OCI-LY7 (cell line): ENCODE measurements at regions not wholly inside any gene's neighbourhood (a gene's known extent, or its start where the extent isn't known, plus 50 kb on each side); places are given as distances from the start of the nearest gene placed in this dataset.

Source experiments
- BruUV-seq: library from RNA; stranded (reverse); fragments of 400-500 nt; replicated peaks from 2 replicates; lab custom pipeline; 2021; lab: Mats Ljungman, UMichigan
- CTCF ChIA-PET: fragments of 300-600 bp; sonication (Branson Sonifier 250); formaldehyde crosslinking; loops from one replicate; lab custom pipeline; 2022; ENCODE audit warnings: antibody characterized with exemption; ENCODE audit not compliant: unreplicated experiment; lab: Charles Lee
- POLR2A ChIA-PET: fragments of 300-600 bp; sonication (Branson Sonifier 250); formaldehyde crosslinking; loops from one replicate; lab custom pipeline; 2022; ENCODE audit warnings: antibody characterized with exemption; lab: Charles Lee
- DNase-seq: peaks from one replicate; pipeline ENCODE4 v3.0.0-alpha.2; 2015; ENCODE audit warnings: low spot score
- H2AFZ ChIP-seq: fragments of 200-600 bp; sonication (generic), shearing (Covaris generic); 2 replicates; pipeline ENCODE4 v1.6.1; 2014; ENCODE audit warnings: mild to moderate bottlenecking, antibody characterized with exemption, low read length, moderate library complexity
- H3K27ac ChIP-seq: fragments of 200-600 bp; sonication (generic); 2 replicates; pipeline ENCODE4 v1.5.1; 2014; ENCODE audit warnings: mixed run types, low read depth, mild to moderate bottlenecking, moderate library complexity, low read length, inconsistent platforms; ENCODE audit not compliant: poor library complexity, severe bottlenecking
- H3K36me3 ChIP-seq: fragments of 200-600 bp; sonication (generic); 2 replicates; pipeline ENCODE4 v1.6.1; 2014; ENCODE audit warnings: mild to moderate bottlenecking, antibody characterized with exemption, low read length, moderate library complexity, mixed read lengths; ENCODE audit not compliant: insufficient read depth
- H3K4me1 ChIP-seq: fragments of 200-600 bp; sonication (generic); 2 replicates; pipeline ENCODE4 v1.5.1; 2014; ENCODE audit warnings: mild to moderate bottlenecking, low read length; ENCODE audit not compliant: insufficient read depth, poor library complexity, severe bottlenecking
- H3K4me2 ChIP-seq: fragments of 200-600 bp; sonication (generic); 2 replicates; pipeline ENCODE4 v1.6.1; 2014; ENCODE audit warnings: mild to moderate bottlenecking, low read length
- H3K4me3 ChIP-seq: fragments of 200-600 bp; sonication (generic); 2 replicates; pipeline ENCODE4 v1.5.1; 2014; ENCODE audit warnings: mild to moderate bottlenecking, low read depth, low read length; ENCODE audit not compliant: poor library complexity, severe bottlenecking
- H3K79me2 ChIP-seq: fragments of 200-600 bp; sonication (generic); 2 replicates; pipeline ENCODE4 v1.6.1; 2016; ENCODE audit warnings: low read depth, mild to moderate bottlenecking, low read length, moderate library complexity, mixed read lengths; ENCODE audit not compliant: insufficient read depth
- H3K9me2 ChIP-seq: fragments of 200-600 bp; sonication (generic); 2 replicates; pipeline ENCODE4 v1.6.1; 2016; ENCODE audit warnings: mild to moderate bottlenecking, low read length, mixed read lengths; ENCODE audit not compliant: insufficient read depth
- H3K9me3 ChIP-seq: fragments of 200-600 bp; sonication (generic); 2 replicates; pipeline ENCODE4 v1.6.1; 2014; ENCODE audit warnings: mild to moderate bottlenecking, mixed run types, low read length, mixed read lengths
- H4K20me1 ChIP-seq: fragments of 200-600 bp; sonication (generic); 2 replicates; pipeline ENCODE4 v1.6.1; 2014; ENCODE audit warnings: mild to moderate bottlenecking, antibody characterized with exemption, low read length, moderate library complexity, mixed read lengths; ENCODE audit not compliant: insufficient read depth
- EZH2phosphoT487 ChIP-seq: fragments of 200-600 bp; sonication (generic); IDR thresholded peaks from 2 replicates; pipeline ENCODE4 v1.6.1; 2018; ENCODE audit warnings: low read depth, borderline replicate concordance, mild to moderate bottlenecking, mixed run types, antibody characterized with exemption, low read length, moderate library complexity, mixed read lengths
- intact Hi-C: fragments of 100-400 bp; cut with micrococcal nuclease; formaldehyde crosslinking; loops from one replicate; pipeline ENCODE4 v1.10.0; 2022; ENCODE audit not compliant: unreplicated experiment
- TF ChIP-seq, protein P1 (sequence below): fragments of 200-600 bp; sonication (generic); conservative IDR thresholded peaks from 2 replicates; pipeline ENCODE4 v1.5.1; 2014; ENCODE audit warnings: mild to moderate bottlenecking, antibody characterized with exemption, low read length, moderate library complexity, mixed read lengths

DNA sequence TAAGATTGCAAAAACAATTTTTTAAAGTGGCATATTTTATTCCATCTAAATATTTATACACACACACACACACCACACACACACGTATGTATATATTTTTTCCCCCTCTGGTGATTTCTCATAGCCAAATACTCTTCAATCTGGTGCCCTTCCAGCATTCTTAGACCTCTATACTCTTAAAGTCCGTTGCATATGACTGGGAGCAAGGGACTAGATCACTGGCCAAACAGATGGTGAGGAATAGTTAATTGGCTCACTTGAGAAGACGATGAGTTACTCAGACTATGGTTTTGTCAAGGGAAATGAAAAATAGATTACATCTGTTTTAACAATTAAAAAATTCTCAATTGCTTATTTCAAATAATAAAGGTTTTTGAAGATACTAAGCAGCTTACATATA is 512.5 kb upstream of the LRRTM4 start:
- no peak for DNase-seq
- H2AFZ ChIP-seq: no peak overlapping the region
- intact Hi-C loops: no loop called here
- no peak for TF ChIP-seq EZH2phosphoT487
- TF ChIP-seq, protein P1, sequence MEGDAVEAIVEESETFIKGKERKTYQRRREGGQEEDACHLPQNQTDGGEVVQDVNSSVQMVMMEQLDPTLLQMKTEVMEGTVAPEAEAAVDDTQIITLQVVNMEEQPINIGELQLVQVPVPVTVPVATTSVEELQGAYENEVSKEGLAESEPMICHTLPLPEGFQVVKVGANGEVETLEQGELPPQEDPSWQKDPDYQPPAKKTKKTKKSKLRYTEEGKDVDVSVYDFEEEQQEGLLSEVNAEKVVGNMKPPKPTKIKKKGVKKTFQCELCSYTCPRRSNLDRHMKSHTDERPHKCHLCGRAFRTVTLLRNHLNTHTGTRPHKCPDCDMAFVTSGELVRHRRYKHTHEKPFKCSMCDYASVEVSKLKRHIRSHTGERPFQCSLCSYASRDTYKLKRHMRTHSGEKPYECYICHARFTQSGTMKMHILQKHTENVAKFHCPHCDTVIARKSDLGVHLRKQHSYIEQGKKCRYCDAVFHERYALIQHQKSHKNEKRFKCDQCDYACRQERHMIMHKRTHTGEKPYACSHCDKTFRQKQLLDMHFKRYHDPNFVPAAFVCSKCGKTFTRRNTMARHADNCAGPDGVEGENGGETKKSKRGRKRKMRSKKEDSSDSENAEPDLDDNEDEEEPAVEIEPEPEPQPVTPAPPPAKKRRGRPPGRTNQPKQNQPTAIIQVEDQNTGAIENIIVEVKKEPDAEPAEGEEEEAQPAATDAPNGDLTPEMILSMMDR: no peak
- H3K27ac ChIP-seq: no peak overlapping the region
- no peaks in the 10 kb centered on the region for H4K20me1 ChIP-seq
- ChIA-PET CTCF (no interaction called here), POLR2A (no interaction called here)
- no peaks in the 10 kb centered on the region for H3K79me2 ChIP-seq
- H3K4me2 ChIP-seq: no peak overlapping the region
- BruUV-seq: no TSS peak
- H3K4me1 ChIP-seq: no peaks in the 10 kb centered on the region
- H3K9me3 ChIP-seq: no peaks in the 10 kb centered on the region
- H3K36me3 ChIP-seq: no peaks in the 10 kb centered on the region
- H3K9me2 ChIP-seq: no peaks in the 10 kb centered on the region
- no peak overlapping the region for H3K4me3 ChIP-seq

DNA sequence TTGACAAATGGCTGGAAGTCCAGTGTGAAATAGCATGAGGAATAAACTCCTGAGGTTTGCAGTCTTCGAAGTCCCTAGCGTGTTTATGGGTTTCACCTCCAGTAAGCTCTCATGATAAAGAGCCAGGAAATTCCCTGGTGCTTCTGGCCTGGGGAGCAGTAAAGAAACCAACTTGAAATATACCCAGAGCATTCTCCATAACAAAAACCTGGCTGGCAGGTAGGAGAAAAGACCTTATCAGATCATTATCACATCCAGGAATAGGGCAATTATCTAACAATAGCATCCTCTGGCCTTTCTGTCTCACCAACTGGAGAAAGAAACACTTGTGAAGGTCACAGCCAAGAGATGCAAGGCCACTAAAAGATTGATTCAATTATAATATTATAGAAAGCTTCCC is 513.6 kb upstream of the LRRTM4 start:
- Histone ChIP-seq H3K4me3 (no peak overlapping the region), H2AFZ (no peak overlapping the region), H3K79me2 (no peaks in the 10 kb centered on the region), H3K36me3 (no peaks in the 10 kb centered on the region), H3K4me1 (no peaks in the 10 kb centered on the region), H4K20me1 (no peaks in the 10 kb centered on the region), H3K9me2 (no peaks in the 10 kb centered on the region), H3K4me2 (no peak overlapping the region), H3K9me3 (no peaks in the 10 kb centered on the region), H3K27ac (no peak overlapping the region)
- ChIA-PET POLR2A (no interaction called here), CTCF (no interaction called here)
- no TSS peak for BruUV-seq
- DNase-seq: no peak
- no peak for TF ChIP-seq EZH2phosphoT487
- TF ChIP-seq, protein P1: no peak
- intact Hi-C loops: no loop called here

DNA sequence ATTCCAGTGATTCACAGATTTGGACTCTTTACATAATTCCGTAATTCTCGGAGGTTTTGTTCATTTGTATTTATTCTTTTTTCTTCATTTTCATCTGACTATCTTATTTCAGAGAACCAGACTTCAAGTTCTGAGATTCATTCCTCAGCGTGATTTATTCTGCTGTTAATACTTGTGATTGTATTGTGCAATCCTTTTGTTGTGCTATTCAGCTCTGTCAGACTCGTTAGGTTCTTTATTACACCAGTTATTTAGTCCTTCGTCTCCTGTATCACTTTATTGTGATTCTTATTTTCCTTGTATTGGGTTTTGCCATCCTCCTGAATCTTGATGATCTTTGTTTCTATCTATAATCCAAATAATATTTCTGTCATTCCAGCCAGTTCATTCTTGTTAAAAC is 529.3 kb upstream of the LRRTM4 start:
- Histone ChIP-seq H3K4me1 (no peaks in the 10 kb centered on the region), H3K79me2 (no peaks in the 10 kb centered on the region), H3K4me2 (no peak overlapping the region), H3K4me3 (no peak overlapping the region), H3K9me3 (no peaks in the 10 kb centered on the region; the same call in 1 of the 2 replicates), H3K9me2 (no peaks in the 10 kb centered on the region), H2AFZ (no peak overlapping the region), H3K27ac (no peak overlapping the region), H4K20me1 (no peaks in the 10 kb centered on the region), H3K36me3 (no peaks in the 10 kb centered on the region)
- intact Hi-C loops: no loop called here
- TF ChIP-seq, protein P1: no peak
- no peak for TF ChIP-seq EZH2phosphoT487
- DNase-seq: no peak
- ChIA-PET POLR2A (no interaction called here), CTCF (no interaction called here)
- BruUV-seq: no TSS peak
